ENCODE measurements at regions not wholly inside any gene's neighbourhood (a gene's known extent, or its start where the extent isn't known, plus 50 kb on each side); places are given as distances from the start of the nearest gene placed in this dataset.

- no peak for DNase-seq
These were observed 114.6 kb downstream of the C5orf15 start for GRCh38 chr5:133853646-133854365.

- no peak for DNase-seq
These were observed 116.9 kb downstream of the C5orf15 start for GRCh38 chr5:133851521-133851920.

GRCh38 chr5:133850811-133851210 lies 117.6 kb downstream of the C5orf15 start:
- DNase-seq: no peak

GRCh38 chr5:133849116-133849515 lies 119.3 kb downstream of the C5orf15 start:
- DNase-seq: no peak

- DNase-seq: no peak
These were observed 120.0 kb downstream of the C5orf15 start for GRCh38 chr5:133848341-133848811.

- no peak for DNase-seq
These were observed 120.5 kb downstream of the C5orf15 start for GRCh38 chr5:133847886-133848285.

GRCh38 chr5:133847301-133847700 lies 121.1 kb downstream of the C5orf15 start:
- no peak for DNase-seq

GRCh38 chr5:133846478-133847226 lies 121.8 kb downstream of the C5orf15 start:
- DNase-seq: no peak

- no peak for DNase-seq
These were observed 123.2 kb downstream of the C5orf15 start for GRCh38 chr5:133845271-133845670.

- no peak for DNase-seq
These were observed 123.6 kb downstream of the C5orf15 start for GRCh38 chr5:133844836-133845235.

GRCh38 chr5:133843911-133844310 lies 124.5 kb downstream of the C5orf15 start:
- no peak for DNase-seq

- DNase-seq: no peak
These were observed 125.4 kb downstream of the C5orf15 start for GRCh38 chr5:133842846-133843611.

GRCh38 chr5:133841831-133842750 lies 126.3 kb downstream of the C5orf15 start:
- DNase-seq: no peak

- DNase-seq: no peak
These were observed 128.3 kb downstream of the C5orf15 start for GRCh38 chr5:133840168-133840567.

GRCh38 chr5:133839721-133840120 lies 128.7 kb downstream of the C5orf15 start:
- no peak for DNase-seq

GRCh38 chr5:133839090-133839489 lies 129.3 kb downstream of the C5orf15 start:
- no peak for DNase-seq

GRCh38 chr5:133838286-133838685 lies 130.1 kb downstream of the C5orf15 start:
- DNase-seq: no peak

GRCh38 chr5:133831491-133832224 lies 136.8 kb downstream of the C5orf15 start:
- DNase-seq: no peak

GRCh38 chr5:133830911-133831310 lies 137.5 kb downstream of the C5orf15 start:
- DNase-seq: no peak

GRCh38 chr5:133830281-133830680 lies 138.1 kb downstream of the C5orf15 start:
- no peak for DNase-seq

- no peak for DNase-seq
These were observed 138.6 kb downstream of the C5orf15 start for GRCh38 chr5:133829786-133830185.

GRCh38 chr5:133828722-133829121 lies 139.7 kb downstream of the C5orf15 start:
- DNase-seq: no peak
